ENCODE measurements at regions not wholly inside any gene's neighbourhood (a gene's known extent, or its start where the extent isn't known, plus 50 kb on each side); places are given as distances from the start of the nearest gene placed in this dataset.
A peak's percentile ranks its signal among the peaks of the same experiment; 100 is the strongest.

- DNase-seq (ENCODE audit: low read depth) = peak; percentile 1
- no peak overlapping the region for H3K4me3 ChIP-seq (ENCODE audit: low read length)
- TF ChIP-seq CTCF (IDR thresholded peaks at IDR 0.05; ENCODE audit: insufficient read depth, low read depth, low read length, missing control alignments) = no peak
Measured at GRCh38 chr4:58935332-58935731, 1825.1 kb upstream of the IGFBP7 start.

GRCh38 chr4:58936436-58936835 lies 1826.3 kb upstream of the IGFBP7 start:
- no peak for TF ChIP-seq CTCF (IDR thresholded peaks at IDR 0.05; ENCODE audit: insufficient read depth, low read depth, low read length, missing control alignments)
- H3K4me3 ChIP-seq (ENCODE audit: low read length) = no peak overlapping the region
- no peak for DNase-seq (ENCODE audit: low read depth)

- DNase-seq (ENCODE audit: low read depth) = no peak
- no peak for TF ChIP-seq CTCF (IDR thresholded peaks at IDR 0.05; ENCODE audit: insufficient read depth, low read depth, low read length, missing control alignments)
- no peak overlapping the region for H3K4me3 ChIP-seq (ENCODE audit: low read length)
Measured at GRCh38 chr4:58940167-58940566, 1830.0 kb upstream of the IGFBP7 start.

GRCh38 chr4:58941286-58941685 lies 1831.1 kb upstream of the IGFBP7 start:
- no peak overlapping the region for H3K4me3 ChIP-seq (ENCODE audit: low read length)
- no peak for DNase-seq (ENCODE audit: low read depth)
- TF ChIP-seq CTCF (IDR thresholded peaks at IDR 0.05; ENCODE audit: insufficient read depth, low read depth, low read length, missing control alignments) = no peak

- H3K4me3 ChIP-seq (ENCODE audit: low read length) = no peak overlapping the region
- DNase-seq (ENCODE audit: low read depth) = no peak
- TF ChIP-seq CTCF (IDR thresholded peaks at IDR 0.05; ENCODE audit: insufficient read depth, low read depth, low read length, missing control alignments) = no peak
Measured at GRCh38 chr4:58953575-58953974, 1843.4 kb upstream of the IGFBP7 start.

- no peak for DNase-seq (ENCODE audit: low read depth)
Measured at GRCh38 chr4:58957711-58958110, 1847.5 kb upstream of the IGFBP7 start.

More at GRCh38 chr4:58957711-58958110, 1847.5 kb upstream of the IGFBP7 start:
- TF ChIP-seq CTCF (IDR thresholded peaks at IDR 0.05; ENCODE audit: insufficient read depth, low read depth, low read length, missing control alignments) = no peak
- no peak overlapping the region for H3K4me3 ChIP-seq (ENCODE audit: low read length)
